LNCaP clone FGC (cell line): ENCODE measurements at regions not wholly inside any gene's neighbourhood (a gene's known extent, or its start where the extent isn't known, plus 50 kb on each side); places are given as distances from the start of the nearest gene placed in this dataset.

ENCODE experiments used
- DNase-seq: peaks from one replicate; pipeline ENCODE4 v3.0.0-alpha.2; 2011; ENCODE audit warnings: low read depth
- H3K4me3 ChIP-seq: 2 replicates; pipeline ENCODE4 v1.5.1; 2011; ENCODE audit warnings: mild to moderate bottlenecking, low read depth, low read length, control low read depth
- TF ChIP-seq, protein P1 (sequence below): IDR thresholded peaks from 2 replicates; pipeline ENCODE4 v1.5.1; 2012; ENCODE audit warnings: mild to moderate bottlenecking; ENCODE audit not compliant: control insufficient read depth, insufficient read depth; ENCODE audit errors: extremely low read depth

DNA sequence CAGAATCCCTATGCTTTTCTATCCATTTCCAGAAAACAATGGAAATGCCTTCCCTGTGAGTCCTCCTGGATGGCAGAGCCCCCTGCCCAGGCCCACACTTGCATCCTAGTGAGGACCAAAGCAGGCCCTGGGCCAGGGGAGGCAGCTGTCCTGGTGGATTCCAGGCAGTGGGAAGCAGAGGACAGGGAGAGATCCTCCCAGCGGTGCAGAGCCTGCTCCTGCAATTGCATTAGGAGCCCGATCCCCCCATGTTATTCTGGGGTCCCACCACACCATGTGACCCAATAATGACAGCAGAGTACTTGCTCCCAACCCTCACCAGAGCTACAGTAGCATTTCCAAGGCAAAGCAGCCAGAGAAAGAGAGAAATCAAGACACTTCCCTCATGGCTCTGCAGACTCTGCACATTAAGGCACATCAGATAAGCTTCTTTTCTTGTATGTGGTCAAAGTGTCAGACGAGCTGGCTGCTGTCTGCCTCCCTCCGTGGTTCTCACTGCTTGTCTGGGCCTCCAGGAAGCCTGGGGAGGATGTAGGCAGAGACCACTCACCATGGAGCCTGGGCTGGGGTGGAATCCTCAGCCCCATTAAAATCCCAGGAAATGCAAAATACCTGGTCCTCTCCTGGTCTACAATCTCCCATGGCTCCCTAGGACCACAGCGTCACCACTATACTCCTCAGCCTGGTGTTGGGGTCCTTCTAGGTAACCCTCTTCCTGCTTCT lies 54.9 kb upstream of the RUNX3 start:
- TF ChIP-seq, protein P1, sequence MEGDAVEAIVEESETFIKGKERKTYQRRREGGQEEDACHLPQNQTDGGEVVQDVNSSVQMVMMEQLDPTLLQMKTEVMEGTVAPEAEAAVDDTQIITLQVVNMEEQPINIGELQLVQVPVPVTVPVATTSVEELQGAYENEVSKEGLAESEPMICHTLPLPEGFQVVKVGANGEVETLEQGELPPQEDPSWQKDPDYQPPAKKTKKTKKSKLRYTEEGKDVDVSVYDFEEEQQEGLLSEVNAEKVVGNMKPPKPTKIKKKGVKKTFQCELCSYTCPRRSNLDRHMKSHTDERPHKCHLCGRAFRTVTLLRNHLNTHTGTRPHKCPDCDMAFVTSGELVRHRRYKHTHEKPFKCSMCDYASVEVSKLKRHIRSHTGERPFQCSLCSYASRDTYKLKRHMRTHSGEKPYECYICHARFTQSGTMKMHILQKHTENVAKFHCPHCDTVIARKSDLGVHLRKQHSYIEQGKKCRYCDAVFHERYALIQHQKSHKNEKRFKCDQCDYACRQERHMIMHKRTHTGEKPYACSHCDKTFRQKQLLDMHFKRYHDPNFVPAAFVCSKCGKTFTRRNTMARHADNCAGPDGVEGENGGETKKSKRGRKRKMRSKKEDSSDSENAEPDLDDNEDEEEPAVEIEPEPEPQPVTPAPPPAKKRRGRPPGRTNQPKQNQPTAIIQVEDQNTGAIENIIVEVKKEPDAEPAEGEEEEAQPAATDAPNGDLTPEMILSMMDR: no peak
- H3K4me3 ChIP-seq: no peak overlapping the region
- DNase-seq: no peak

DNA sequence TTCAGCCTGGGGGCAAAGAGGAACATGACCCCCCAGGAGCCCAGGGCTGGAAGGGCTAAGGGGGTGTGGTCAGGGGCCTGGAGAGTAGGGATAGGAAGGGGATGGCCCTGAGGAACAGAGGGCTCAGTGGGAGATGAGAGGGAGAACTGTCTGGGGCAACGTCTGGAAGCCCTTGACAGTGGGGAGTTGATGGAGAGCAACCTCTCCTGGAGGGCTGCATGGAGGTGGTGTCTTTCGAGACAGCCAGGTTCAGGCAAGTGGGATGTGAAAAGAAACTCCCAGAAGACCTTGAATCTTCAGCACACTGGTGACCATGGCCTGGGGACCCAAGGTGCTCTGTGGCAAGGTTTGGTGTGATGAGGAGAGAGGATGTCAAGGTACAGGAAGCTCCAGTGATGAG lies 54.2 kb upstream of the RUNX3 start:
- no peak for DNase-seq
- H3K4me3 ChIP-seq: no peak overlapping the region
- TF ChIP-seq, protein P1: no peak

DNA sequence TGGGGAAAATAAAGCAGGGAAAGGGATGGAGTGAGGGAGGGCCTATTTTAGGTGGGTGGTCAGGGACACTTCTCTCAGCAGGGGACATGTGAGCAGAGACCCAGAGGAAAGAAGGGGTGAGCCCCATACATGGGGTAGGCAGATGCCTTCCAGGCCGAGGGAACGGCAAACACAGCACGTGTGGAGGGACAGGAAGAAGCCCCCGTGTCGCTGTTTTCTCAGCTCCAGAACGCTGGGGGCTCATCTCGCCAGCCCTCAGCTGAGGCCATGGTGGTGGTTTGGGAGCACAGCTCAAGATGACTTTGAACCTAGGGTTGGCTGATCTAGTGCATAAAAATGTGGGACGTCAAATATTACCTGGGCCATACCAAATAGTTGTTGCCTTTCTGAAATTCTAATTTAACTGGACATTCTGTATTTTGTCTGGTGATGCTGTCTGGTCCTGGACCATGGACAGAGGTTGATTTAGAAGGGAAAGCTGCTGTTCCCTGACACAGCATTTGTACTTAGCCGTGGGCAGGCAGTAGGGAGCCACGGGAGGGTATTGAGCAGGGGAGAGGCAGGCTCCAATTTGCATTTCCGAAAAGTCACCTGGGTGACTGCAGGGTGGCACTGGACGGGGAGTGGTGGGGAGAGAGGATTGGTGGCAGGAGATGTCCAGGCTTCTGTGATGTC lies 53.1 kb upstream of the RUNX3 start:
- no peak overlapping the region for H3K4me3 ChIP-seq
- no peak for DNase-seq
- TF ChIP-seq, protein P1: no peak

DNA sequence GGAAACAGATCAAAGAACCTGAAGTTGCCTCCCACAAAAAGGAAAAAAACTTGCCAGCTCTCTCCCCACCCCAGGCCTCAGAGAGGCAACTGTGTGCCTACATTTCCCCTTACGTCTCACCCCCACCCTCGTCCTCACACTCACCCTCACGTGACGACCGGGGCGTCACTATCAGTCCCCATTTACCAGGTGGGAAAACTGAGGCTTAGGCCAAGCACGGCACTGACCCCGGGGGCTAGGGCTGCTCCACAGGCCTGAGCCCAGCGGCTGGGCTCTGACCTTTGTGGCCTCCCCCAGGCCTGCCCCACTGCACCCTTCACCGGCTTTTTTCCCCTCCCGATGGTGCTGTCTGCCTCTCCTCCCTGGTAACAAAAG lies 51.5 kb upstream of the RUNX3 start:
- no peak overlapping the region for H3K4me3 ChIP-seq
- no peak for DNase-seq
- TF ChIP-seq, protein P1: no peak

DNA sequence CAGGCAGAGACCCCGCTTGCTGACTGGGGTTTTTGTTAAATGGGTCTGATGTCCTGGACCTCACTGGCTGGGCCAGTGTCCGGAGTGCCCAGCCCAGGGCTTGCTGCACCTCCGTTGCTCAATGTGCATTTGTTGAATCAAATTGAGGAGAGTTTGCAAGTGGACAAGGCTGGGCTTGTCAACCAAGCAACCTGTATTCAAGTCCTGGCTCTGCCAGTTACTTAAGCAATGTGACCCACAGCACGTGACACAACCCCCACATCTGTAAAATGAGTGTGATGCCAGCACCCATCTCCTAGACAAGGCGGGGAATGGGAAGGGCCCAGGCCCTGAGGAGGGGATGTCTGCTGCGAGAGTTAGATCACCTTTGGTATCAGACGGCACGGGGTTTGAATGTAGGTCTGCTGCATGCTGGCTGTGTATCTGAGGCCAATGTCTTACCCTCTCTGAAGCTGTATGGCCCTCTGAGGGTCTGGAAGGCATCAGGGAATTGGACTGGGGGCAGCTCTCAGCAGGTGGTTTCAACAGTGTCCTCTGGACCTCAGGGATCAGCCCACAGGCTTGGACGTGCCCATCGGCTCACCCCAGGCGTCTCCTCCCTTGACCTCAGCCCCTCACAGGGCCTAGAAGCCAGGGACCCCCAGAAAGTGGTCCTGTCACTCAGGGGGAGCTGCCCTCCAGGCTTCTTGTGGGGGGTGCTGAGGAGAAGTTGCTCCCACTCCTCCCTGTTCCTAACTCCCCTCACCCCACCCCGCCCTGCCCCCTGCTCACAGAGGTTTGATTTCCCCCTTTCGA lies 51.0 kb upstream of the RUNX3 start:
- no peak overlapping the region for H3K4me3 ChIP-seq
- TF ChIP-seq, protein P1: no peak
- DNase-seq: no peak
